NCI-H345 treated with DMSO at 0.1 percent for 48 hours (cell line): ENCODE measurements at regions not wholly inside any gene's neighbourhood (a gene's known extent, or its start where the extent isn't known, plus 50 kb on each side); places are given as distances from the start of the nearest gene placed in this dataset.

Experiments used
- DNase-seq: peaks from one replicate; lab custom pipeline; 2025; ENCODE audit not compliant: unreplicated experiment; lab: John Stamatoyannopoulos, UW

GRCh38 chr13:99053636-99054233, 75.9 kb upstream of the DOCK9 start:
- DNase-seq = no peak

- no peak for DNase-seq
These were observed 77.4 kb upstream of the DOCK9 start for GRCh38 chr13:99055281-99055680.

- DNase-seq = no peak
These were observed 77.9 kb upstream of the DOCK9 start for GRCh38 chr13:99055735-99056134.

GRCh38 chr13:99056381-99057014, 78.6 kb upstream of the DOCK9 start:
- no peak for DNase-seq

GRCh38 chr13:99057310-99057975, 79.6 kb upstream of the DOCK9 start:
- DNase-seq = no peak

GRCh38 chr13:99058527-99059495, 80.9 kb upstream of the DOCK9 start:
- no peak for DNase-seq

GRCh38 chr13:99059498-99060075, 81.7 kb upstream of the DOCK9 start:
- no peak for DNase-seq

- DNase-seq = no peak
These were observed 83.5 kb upstream of the DOCK9 start for GRCh38 chr13:99061411-99061810.

- peak; percentile 56 for DNase-seq
These were observed 84.7 kb upstream of the DOCK9 start for GRCh38 chr13:99062593-99062992.

GRCh38 chr13:99063178-99063577, 85.3 kb upstream of the DOCK9 start:
- no peak for DNase-seq

- no peak for DNase-seq
These were observed 86.1 kb upstream of the DOCK9 start for GRCh38 chr13:99063952-99064351.

- no peak for DNase-seq
These were observed 86.9 kb upstream of the DOCK9 start for GRCh38 chr13:99064624-99065234.

- DNase-seq = no peak
These were observed 87.6 kb upstream of the DOCK9 start for GRCh38 chr13:99065235-99066015.

GRCh38 chr13:99066219-99066618, 88.4 kb upstream of the DOCK9 start:
- no peak for DNase-seq

GRCh38 chr13:99067159-99067985, 89.5 kb upstream of the DOCK9 start:
- DNase-seq = no peak

- DNase-seq = no peak
These were observed 93.3 kb upstream of the DOCK9 start for GRCh38 chr13:99071211-99071610.

GRCh38 chr13:99071666-99072065, 93.8 kb upstream of the DOCK9 start:
- DNase-seq = no peak

GRCh38 chr13:99072356-99072755, 94.5 kb upstream of the DOCK9 start:
- no peak for DNase-seq

- DNase-seq = no peak
These were observed 95.1 kb upstream of the DOCK9 start for GRCh38 chr13:99072941-99073340.
